ENCODE measurements at regions not wholly inside any gene's neighbourhood (a gene's known extent, or its start where the extent isn't known, plus 50 kb on each side); places are given as distances from the start of the nearest gene placed in this dataset.

DNA sequence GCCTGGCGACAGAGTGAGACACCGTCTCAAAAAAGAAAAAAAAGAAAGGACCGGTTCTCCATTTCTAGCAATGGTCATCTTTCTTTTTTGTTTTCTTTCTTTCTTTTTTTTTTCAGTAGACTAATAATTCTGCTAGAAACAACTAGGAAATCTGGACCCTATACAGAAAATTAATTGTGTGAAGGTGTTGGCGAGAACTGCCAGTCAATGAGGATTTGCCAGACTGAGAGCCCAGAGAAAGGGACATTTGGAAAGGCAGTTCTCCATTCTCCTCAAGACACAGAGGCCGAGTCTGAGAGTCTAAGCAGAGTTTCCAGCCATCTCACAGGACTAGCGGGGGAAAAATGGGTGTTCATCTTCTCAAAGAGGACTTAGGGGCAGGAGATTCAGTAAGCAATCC, 123.6 kb upstream of the GPC1 start:
- 17% methylated on average over 3 of the region's 6 CpGs for WGBS (ENCODE audit: insufficient coverage, insufficient replicate concordance, low lambda C conversion rate, missing lambda C conversion rate)
- in situ Hi-C loops (cut with MboI), result no loop called here
- Histone ChIP-seq H3K79me2 (ENCODE audit: control insufficient read depth, insufficient read depth, low read length) (no peaks in the 10 kb centered on the region), H3K4me2 (ENCODE audit: control insufficient read depth, insufficient read depth) (no peak overlapping the region), H4K20me1 (ENCODE audit: control insufficient read depth, insufficient read depth) (no peaks in the 10 kb centered on the region), H3K9me3 (replicated peaks; ENCODE audit: control insufficient read depth, insufficient read depth, low read length) (no peaks in the 10 kb centered on the region), H3K4me3 (no peak overlapping the region), H3K9ac (ENCODE audit: control insufficient read depth, insufficient read depth, low read length) (no peak overlapping the region), H2AFZ (ENCODE audit: control insufficient read depth, low read depth, low read length) (no peak overlapping the region), H3K27me3 (replicated peaks in 1 of 2; ENCODE audit: control insufficient read depth in 2 of 2, insufficient read depth in 2 of 2, low read length in 1 of 2) (no peaks in the 10 kb centered on the region), H3K36me3 (ENCODE audit: control insufficient read depth in 2 of 2, insufficient read depth in 2 of 2, low read length in 1 of 2) (no peaks in the 10 kb centered on the region), H3K27ac (ENCODE audit: control insufficient read depth, insufficient read depth) (no peak overlapping the region), H3K4me1 (ENCODE audit: control insufficient read depth, insufficient read depth, low read length) (no peaks in the 10 kb centered on the region)
- CTCF ChIA-PET, result no interaction called here
- no TSS peak for BruUV-seq (replicated peaks)
- POLR2A ChIA-PET, result no interaction called here
- no peak for FAIRE-seq
- SMC1A ChIA-PET (ENCODE audit: uncharacterized antibody, unreplicated experiment), result no interaction called here
- no peak for DNase-seq (ENCODE audit: low read depth, low spot score)
- TF ChIP-seq NFYB (IDR thresholded peaks at IDR 0.05; ENCODE audit: insufficient read depth, low read depth, low read length) (no peak), CEBPZ (IDR thresholded peaks at IDR 0.05; ENCODE audit: low read depth, low read length) (no peak), WRNIP1 (IDR thresholded peaks at IDR 0.05; ENCODE audit: borderline replicate concordance, low read depth, low read length) (no peak)
- intact Hi-C loops (cut with micrococcal nuclease; ENCODE audit: unreplicated experiment), result no loop called here
- RAD21 ChIA-PET (ENCODE audit: unreplicated experiment), result no interaction called here
- ATAC-seq, result no peak

DNA sequence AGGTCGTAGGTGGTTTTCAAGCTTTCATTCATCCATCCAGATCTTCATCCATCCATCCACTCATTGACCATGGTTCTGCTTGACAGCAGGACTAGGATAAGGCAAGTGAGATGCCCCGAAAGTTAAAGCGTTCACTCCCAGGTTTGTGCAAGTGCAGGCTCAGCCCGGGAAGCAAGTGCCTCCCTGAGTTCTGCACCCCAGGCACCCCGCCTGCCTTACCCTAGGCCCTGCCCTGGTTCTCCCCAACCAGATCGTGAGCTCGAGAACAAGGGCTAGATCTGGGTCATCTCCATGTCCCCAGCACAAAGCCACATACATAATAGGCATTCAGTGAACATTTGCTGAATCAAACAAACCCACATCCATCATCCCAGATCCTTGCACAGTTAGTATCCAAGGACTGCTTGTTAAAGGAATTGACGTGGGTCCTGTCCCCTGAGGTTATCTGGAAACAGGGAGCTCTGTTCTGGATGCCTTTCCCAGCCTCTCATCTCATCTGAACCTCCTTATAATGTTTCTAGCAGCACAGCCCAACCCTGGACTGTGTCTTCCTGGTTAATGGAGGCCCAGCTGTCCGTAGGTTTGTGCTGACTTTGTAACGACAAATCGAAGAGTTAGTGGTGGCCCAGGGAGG, 116.1 kb upstream of the GPC1 start:
- H3K27ac ChIP-seq (ENCODE audit: control insufficient read depth, insufficient read depth), result no peak overlapping the region
- no peak overlapping the region for H3K4me2 ChIP-seq (ENCODE audit: control insufficient read depth, insufficient read depth)
- no TSS peak for BruUV-seq (replicated peaks)
- no peak overlapping the region for H3K4me3 ChIP-seq
- no peaks in the 10 kb centered on the region for H3K9me3 ChIP-seq (replicated peaks; ENCODE audit: control insufficient read depth, insufficient read depth, low read length)
- H3K9ac ChIP-seq (ENCODE audit: control insufficient read depth, insufficient read depth, low read length), result no peak overlapping the region
- intact Hi-C loops (cut with micrococcal nuclease; ENCODE audit: unreplicated experiment), result no loop called here
- ATAC-seq (no peak), DNase-seq (ENCODE audit: low read depth, low spot score) (no peak), FAIRE-seq (no peak)
- in situ Hi-C loops (cut with MboI), result no loop called here
- H2AFZ ChIP-seq (ENCODE audit: control insufficient read depth, low read depth, low read length), result no peak overlapping the region
- TF ChIP-seq, protein P1, sequence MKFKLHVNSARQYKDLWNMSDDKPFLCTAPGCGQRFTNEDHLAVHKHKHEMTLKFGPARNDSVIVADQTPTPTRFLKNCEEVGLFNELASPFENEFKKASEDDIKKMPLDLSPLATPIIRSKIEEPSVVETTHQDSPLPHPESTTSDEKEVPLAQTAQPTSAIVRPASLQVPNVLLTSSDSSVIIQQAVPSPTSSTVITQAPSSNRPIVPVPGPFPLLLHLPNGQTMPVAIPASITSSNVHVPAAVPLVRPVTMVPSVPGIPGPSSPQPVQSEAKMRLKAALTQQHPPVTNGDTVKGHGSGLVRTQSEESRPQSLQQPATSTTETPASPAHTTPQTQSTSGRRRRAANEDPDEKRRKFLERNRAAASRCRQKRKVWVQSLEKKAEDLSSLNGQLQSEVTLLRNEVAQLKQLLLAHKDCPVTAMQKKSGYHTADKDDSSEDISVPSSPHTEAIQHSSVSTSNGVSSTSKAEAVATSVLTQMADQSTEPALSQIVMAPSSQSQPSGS (IDR thresholded peaks at IDR 0.05; ENCODE audit: low read length), result no peak
- no peak for TF ChIP-seq CHD2 (IDR thresholded peaks at IDR 0.05; ENCODE audit: borderline replicate concordance, low read depth, low read length)
- TF ChIP-seq ZBED1 (IDR thresholded peaks at IDR 0.05; ENCODE audit: borderline replicate concordance), result no peak
- no peak for TF ChIP-seq EED (IDR thresholded peaks at IDR 0.05; ENCODE audit: low read depth)
- TF ChIP-seq POLR2AphosphoS5 (IDR thresholded peaks at IDR 0.05; ENCODE audit: low read length), result no peak
- no peak for TF ChIP-seq FOXM1 (IDR thresholded peaks at IDR 0.05; ENCODE audit: low read depth, low read length)
- no peak for TF ChIP-seq NR2C1 (IDR thresholded peaks at IDR 0.05)
- no peak for TF ChIP-seq CREB1 (IDR thresholded peaks at IDR 0.05; ENCODE audit: low read depth)
- no peak for TF ChIP-seq LARP7 (IDR thresholded peaks at IDR 0.05)
- no peaks in the 10 kb centered on the region for H3K4me1 ChIP-seq (ENCODE audit: control insufficient read depth, insufficient read depth, low read length)
- ChIA-PET RAD21 (ENCODE audit: unreplicated experiment) (no interaction called here), CTCF (no interaction called here), POLR2A (no interaction called here), SMC1A (ENCODE audit: uncharacterized antibody, unreplicated experiment) (no interaction called here)
- no peaks in the 10 kb centered on the region for H3K36me3 ChIP-seq (ENCODE audit: control insufficient read depth in 2 of 2, insufficient read depth in 2 of 2, low read length in 1 of 2)
- 26% methylated on average over 11 of the region's 11 CpGs for WGBS (ENCODE audit: insufficient coverage, insufficient replicate concordance, low lambda C conversion rate, missing lambda C conversion rate)
- no peaks in the 10 kb centered on the region for H3K79me2 ChIP-seq (ENCODE audit: control insufficient read depth, insufficient read depth, low read length)
- H4K20me1 ChIP-seq (ENCODE audit: control insufficient read depth, insufficient read depth), result no peaks in the 10 kb centered on the region
- H3K27me3 ChIP-seq (replicated peaks in 1 of 2; ENCODE audit: control insufficient read depth in 2 of 2, insufficient read depth in 2 of 2, low read length in 1 of 2), result peaks cover 0 to 4% of the 10 kb centered on the region in 2 experiments; a peak in 3 of 4 replicates

All from GM12878 (cell line).